GM21723 (cell line): ENCODE measurements at regions not wholly inside any gene's neighbourhood (a gene's known extent, or its start where the extent isn't known, plus 50 kb on each side); places are given as distances from the start of the nearest gene placed in this dataset.

ENCODE experiments used
- ATAC-seq: cut with Tn5 transposase; IDR thresholded peaks from one replicate; pipeline ENCODE4 v1.9.1; 2021; ENCODE audit warnings: mild to moderate bottlenecking, moderate library complexity; ENCODE audit not compliant: unreplicated experiment

GRCh38 chr7:148950806-148951205 lies 66.7 kb upstream of the EZH2 start:
- ATAC-seq: no peak

- no peak for ATAC-seq
Observed at GRCh38 chr7:148944935-148945934, 61.1 kb upstream of the EZH2 start.

- peak; percentile 56 for ATAC-seq
Observed at GRCh38 chr7:148941598-148942275, 57.6 kb upstream of the EZH2 start.

GRCh38 chr7:148940702-148941597 lies 56.9 kb upstream of the EZH2 start:
- peak; percentile 72 for ATAC-seq

GRCh38 chr7:148939128-148939755 lies 55.2 kb upstream of the EZH2 start:
- no peak for ATAC-seq

GRCh38 chr7:148935451-148935850 lies 51.4 kb upstream of the EZH2 start:
- ATAC-seq: no peak
